H9 (cell line): ENCODE measurements at regions not wholly inside any gene's neighbourhood (a gene's known extent, or its start where the extent isn't known, plus 50 kb on each side); places are given as distances from the start of the nearest gene placed in this dataset.
A peak's percentile ranks its signal among the peaks of the same experiment; 100 is the strongest.

Experiments
- DNase-seq: peaks from one replicate; pipeline ENCODE4 v3.0.0-alpha.2; 2017
- H2AFZ ChIP-seq: one replicate; pipeline ENCODE4 v1.6.1; 2013; ENCODE audit warnings: mild to moderate bottlenecking, low read length, control low read depth, moderate library complexity
- H2AK5ac ChIP-seq: 2 replicates; pipeline ENCODE4 v1.6.1; 2013; ENCODE audit warnings: low read length, control low read depth, mixed read lengths; ENCODE audit not compliant: insufficient read length
- H2BK120ac ChIP-seq: one replicate; pipeline ENCODE4 v1.6.1; 2013; ENCODE audit warnings: low read depth, mild to moderate bottlenecking, low read length, control low read depth, inconsistent platforms; ENCODE audit not compliant: poor library complexity, severe bottlenecking
- H2BK12ac ChIP-seq: 2 replicates; pipeline ENCODE4 v1.6.1; 2013; ENCODE audit warnings: low read length, control low read depth, mixed read lengths, low read depth; ENCODE audit not compliant: insufficient read length
- H2BK15ac ChIP-seq: 2 replicates; pipeline ENCODE4 v1.6.1; 2013; ENCODE audit warnings: low read depth, low read length, control low read depth
- H2BK20ac ChIP-seq: one replicate; pipeline ENCODE4 v1.6.1; 2013; ENCODE audit warnings: low read depth, mild to moderate bottlenecking, low read length, control low read depth, inconsistent platforms; ENCODE audit not compliant: poor library complexity, severe bottlenecking
- H2BK5ac ChIP-seq: 2 replicates; pipeline ENCODE4 v1.6.1; 2013; ENCODE audit warnings: low read length, control low read depth, mixed read lengths; ENCODE audit not compliant: insufficient read length
- H3K14ac ChIP-seq: 2 replicates; pipeline ENCODE4 v1.6.1; 2013; ENCODE audit warnings: low read length, control low read depth; ENCODE audit not compliant: insufficient read depth
- H3K18ac ChIP-seq: 2 replicates; pipeline ENCODE4 v1.6.1; 2013; ENCODE audit warnings: low read depth, mild to moderate bottlenecking, mixed read lengths, low read length, control low read depth; ENCODE audit not compliant: insufficient read length
- H3K23ac ChIP-seq: 2 replicates; pipeline ENCODE4 v1.6.1; 2013; ENCODE audit warnings: low read length, control low read depth, mixed read lengths, low read depth; ENCODE audit not compliant: insufficient read length
- H3K23me2 ChIP-seq: 2 replicates; pipeline ENCODE4 v1.6.1; 2013; ENCODE audit warnings: low read depth, mild to moderate bottlenecking, mixed read lengths, low read length, control low read depth; ENCODE audit not compliant: insufficient read length, poor library complexity, severe bottlenecking
- H3K27ac ChIP-seq: 2 replicates; pipeline ENCODE4 v1.5.1; 2013; ENCODE audit warnings: low read length, control low read depth, mixed read lengths, low read depth; ENCODE audit not compliant: insufficient read length
- H3K27me3 ChIP-seq: 2 replicates; pipeline ENCODE4 v1.6.1; 2013; ENCODE audit warnings: low read length, control low read depth, inconsistent platforms; ENCODE audit not compliant: insufficient read depth
- H3K4ac ChIP-seq: 2 replicates; pipeline ENCODE4 v1.6.1; 2013; ENCODE audit warnings: low read depth, mild to moderate bottlenecking, control low read depth, inconsistent platforms, low read length, moderate library complexity
- H3K4me1 ChIP-seq: 2 replicates; pipeline ENCODE4 v1.6.1; 2013; ENCODE audit warnings: low read length, control low read depth, inconsistent platforms; ENCODE audit not compliant: insufficient read depth
- H3K4me2 ChIP-seq: 2 replicates; pipeline ENCODE4 v1.6.1; 2013; ENCODE audit warnings: low read length, control low read depth, mixed read lengths; ENCODE audit not compliant: insufficient read length, insufficient read depth
- H3K56ac ChIP-seq: 2 replicates; pipeline ENCODE4 v1.6.1; 2013; ENCODE audit warnings: low read depth, mild to moderate bottlenecking, mixed read lengths, low read length, control low read depth; ENCODE audit not compliant: insufficient read length
- H3K79me1 ChIP-seq: 2 replicates; pipeline ENCODE4 v1.6.1; 2013; ENCODE audit warnings: low read depth, mild to moderate bottlenecking, moderate library complexity, low read length, control low read depth, inconsistent platforms; ENCODE audit not compliant: insufficient read depth, poor library complexity, severe bottlenecking
- H3K79me2 ChIP-seq: 2 replicates; pipeline ENCODE4 v1.6.1; 2013; ENCODE audit warnings: low read length, control low read depth, inconsistent platforms; ENCODE audit not compliant: insufficient read depth
- H3K9ac ChIP-seq: 2 replicates; pipeline ENCODE4 v1.6.1; 2013; ENCODE audit warnings: low read length, control low read depth, mixed read lengths; ENCODE audit not compliant: insufficient read length; ENCODE audit errors: extremely low read depth
- H3K9me3 ChIP-seq: one replicate; pipeline ENCODE4 v1.6.1; 2013; ENCODE audit warnings: low read depth, low read length, inconsistent platforms; ENCODE audit not compliant: control insufficient read depth
- H3T11ph ChIP-seq: one replicate; pipeline ENCODE4 v1.6.1; 2013; ENCODE audit warnings: mild to moderate bottlenecking, low read length, control low read depth, inconsistent platforms
- H4K20me1 ChIP-seq: one replicate; pipeline ENCODE4 v1.6.1; 2013; ENCODE audit not compliant: control insufficient read depth, insufficient read length, insufficient read depth
- H4K5ac ChIP-seq: 2 replicates; pipeline ENCODE4 v1.6.1; 2013; ENCODE audit warnings: low read depth, mild to moderate bottlenecking, mixed read lengths, low read length, control low read depth; ENCODE audit not compliant: insufficient read length
- H4K8ac ChIP-seq: replicated peaks from 2 replicates; pipeline ENCODE4 v1.6.1; 2013; ENCODE audit warnings: low read length, control low read depth, mixed read lengths, low read depth; ENCODE audit not compliant: insufficient read length
- H4K91ac ChIP-seq: 2 replicates; pipeline ENCODE4 v1.6.1; 2013; ENCODE audit warnings: low read depth, mild to moderate bottlenecking, moderate library complexity, mixed read lengths, low read length, control low read depth; ENCODE audit not compliant: insufficient read length
- H3K27ac Mint-ChIP-seq, 3 experiments: 2 replicates in 2 of 3; 3 replicates in 1 of 3; pipeline ENCODE4 v1.8.0; 2020 to 2021; ENCODE audit warnings: mixed read lengths in 3 of 3, mild to moderate bottlenecking in 1 of 3, moderate library complexity in 1 of 3
- H3K27me3 Mint-ChIP-seq: 2 replicates; pipeline ENCODE4 v1.8.0; 2021; ENCODE audit warnings: low read depth, mild to moderate bottlenecking, moderate library complexity, mixed read lengths
- H3K36me3 Mint-ChIP-seq, 3 experiments: 2 replicates in 2 of 3; 3 replicates in 1 of 3; pipeline ENCODE4 v1.8.0; 2020 to 2021; ENCODE audit warnings: low read depth in 3 of 3, mixed read lengths in 3 of 3; ENCODE audit not compliant: insufficient read depth in 1 of 3
- H3K4me1 Mint-ChIP-seq, 2 experiments: 2 replicates each; pipeline ENCODE4 v1.8.0; 2020; ENCODE audit warnings: mixed read lengths in 2 of 2
- H3K4me3 Mint-ChIP-seq, 2 experiments: 2 replicates in 1 of 2; 3 replicates in 1 of 2; pipeline ENCODE4 v1.8.0; 2020 to 2021; ENCODE audit warnings: mild to moderate bottlenecking in 2 of 2, mixed read lengths in 2 of 2, moderate library complexity in 1 of 2
- H3K9me3 Mint-ChIP-seq, 2 experiments: 2 replicates in 1 of 2; 3 replicates in 1 of 2; pipeline ENCODE4 v1.8.0; 2020; ENCODE audit warnings: mild to moderate bottlenecking in 2 of 2, mixed read lengths in 2 of 2, moderate library complexity in 1 of 2
- CTCF ChIP-seq: fragments of 200-600 bp; sonication (generic); conservative IDR thresholded peaks from 3 replicates; pipeline ENCODE4 v1.8.0; 2021; ENCODE audit warnings: antibody characterized with exemption, mild to moderate bottlenecking
- WGBS: extraction: QIAGEN DNeasy Blood & Tissue Kit; methylation state at CpG from one replicate; pipeline ENCODE4 v1.1.7; 2013; ENCODE audit warnings: missing lambda C conversion rate, low lambda C conversion rate, mixed read lengths; ENCODE audit not compliant: insufficient read length; ENCODE audit errors: extremely low coverage; 5-methylcytosine and 5-hydroxymethylcytosine counted together

GRCh38 chr2:236777408-236777807 lies 207.8 kb downstream of the ACKR3 start:
- peak overlapping the region in 1 of 3 experiments; percentile 52; a peak in 1 of 7 replicates for H3K27ac Mint-ChIP-seq

More at GRCh38 chr2:236777408-236777807, 207.8 kb downstream of the ACKR3 start:
- Histone ChIP-seq H4K8ac (no peak overlapping the region), H3K79me2 (no peaks in the 10 kb centered on the region), H2AK5ac (no peak overlapping the region), H2BK15ac (no peak overlapping the region), H3K23me2 (no peaks in the 10 kb centered on the region), H4K5ac (no peak overlapping the region), H3K27me3 (no peaks in the 10 kb centered on the region), H2BK20ac (no peak overlapping the region), H4K91ac (no peak overlapping the region), H3K9ac (no peak overlapping the region), H2BK120ac (no peak overlapping the region), H3K4me2 (no peak overlapping the region), H3K79me1 (no peaks in the 10 kb centered on the region), H3K4me1 (no peaks in the 10 kb centered on the region), H3K14ac (no peak overlapping the region), H3K18ac (no peak overlapping the region), H3T11ph (no peak overlapping the region), H4K20me1 (no peaks in the 10 kb centered on the region), H2AFZ (no peak overlapping the region), H3K27ac (no peak overlapping the region), H2BK12ac (no peak overlapping the region), H3K9me3 (no peaks in the 10 kb centered on the region), H3K4ac (no peak overlapping the region), H2BK5ac (no peak overlapping the region), H3K23ac (no peak overlapping the region), H3K56ac (no peak overlapping the region)
- no CpG with 5 or more reads among the region's 8 CpGs for WGBS
- Mint-ChIP-seq H3K4me1 (peaks cover 3 to 9% of the 10 kb centered on the region in 2 experiments; a peak in 2 of 4 replicates), H3K4me3 (no peak overlapping the region), H3K9me3 (no peaks in the 10 kb centered on the region), H3K27me3 (peaks cover 7% of the 10 kb centered on the region), H3K36me3 (no peaks in the 10 kb centered on the region)
- TF ChIP-seq CTCF = no peak
- no peak for DNase-seq
